ENCODE measurements at regions not wholly inside any gene's neighbourhood (a gene's known extent, or its start where the extent isn't known, plus 50 kb on each side); places are given as distances from the start of the nearest gene placed in this dataset.

DNA sequence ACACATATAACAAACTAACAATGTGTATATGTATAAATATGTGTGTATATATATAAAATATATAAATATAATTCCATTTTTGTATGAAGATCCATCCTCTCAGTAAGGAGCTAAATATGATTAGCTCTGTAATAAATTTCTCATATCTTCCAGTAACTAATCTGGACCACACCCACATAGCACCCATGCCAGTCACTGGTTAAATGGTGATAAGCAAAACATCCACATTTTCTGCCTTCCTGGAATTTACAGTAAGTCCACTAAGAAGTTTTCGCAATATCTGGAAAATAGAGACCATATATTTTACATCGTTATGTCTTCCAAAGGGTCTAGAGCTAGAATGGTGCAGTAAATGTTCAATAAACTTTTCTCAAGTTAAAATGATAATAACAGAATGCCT, 151.5 kb upstream of the STMND1 start:
- Mint-ChIP-seq H3K4me1 (ENCODE audit: unreplicated experiment) (peaks cover 41% of the 10 kb centered on the region), H3K36me3 (ENCODE audit: unreplicated experiment) (peaks cover 6% of the 10 kb centered on the region), H3K9me3 (ENCODE audit: unreplicated experiment) (peaks cover 10% of the 10 kb centered on the region), H3K27ac (ENCODE audit: unreplicated experiment) (no peak overlapping the region), H3K27me3 (ENCODE audit: unreplicated experiment) (peaks cover 2% of the 10 kb centered on the region), H3K4me3 (ENCODE audit: unreplicated experiment) (no peak overlapping the region)
- DNase-seq (ENCODE audit: extremely low spot score, unreplicated experiment), result no peak
- TF ChIP-seq, protein P1, sequence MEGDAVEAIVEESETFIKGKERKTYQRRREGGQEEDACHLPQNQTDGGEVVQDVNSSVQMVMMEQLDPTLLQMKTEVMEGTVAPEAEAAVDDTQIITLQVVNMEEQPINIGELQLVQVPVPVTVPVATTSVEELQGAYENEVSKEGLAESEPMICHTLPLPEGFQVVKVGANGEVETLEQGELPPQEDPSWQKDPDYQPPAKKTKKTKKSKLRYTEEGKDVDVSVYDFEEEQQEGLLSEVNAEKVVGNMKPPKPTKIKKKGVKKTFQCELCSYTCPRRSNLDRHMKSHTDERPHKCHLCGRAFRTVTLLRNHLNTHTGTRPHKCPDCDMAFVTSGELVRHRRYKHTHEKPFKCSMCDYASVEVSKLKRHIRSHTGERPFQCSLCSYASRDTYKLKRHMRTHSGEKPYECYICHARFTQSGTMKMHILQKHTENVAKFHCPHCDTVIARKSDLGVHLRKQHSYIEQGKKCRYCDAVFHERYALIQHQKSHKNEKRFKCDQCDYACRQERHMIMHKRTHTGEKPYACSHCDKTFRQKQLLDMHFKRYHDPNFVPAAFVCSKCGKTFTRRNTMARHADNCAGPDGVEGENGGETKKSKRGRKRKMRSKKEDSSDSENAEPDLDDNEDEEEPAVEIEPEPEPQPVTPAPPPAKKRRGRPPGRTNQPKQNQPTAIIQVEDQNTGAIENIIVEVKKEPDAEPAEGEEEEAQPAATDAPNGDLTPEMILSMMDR (IDR thresholded peaks at IDR 0.05), result no peak

DNA sequence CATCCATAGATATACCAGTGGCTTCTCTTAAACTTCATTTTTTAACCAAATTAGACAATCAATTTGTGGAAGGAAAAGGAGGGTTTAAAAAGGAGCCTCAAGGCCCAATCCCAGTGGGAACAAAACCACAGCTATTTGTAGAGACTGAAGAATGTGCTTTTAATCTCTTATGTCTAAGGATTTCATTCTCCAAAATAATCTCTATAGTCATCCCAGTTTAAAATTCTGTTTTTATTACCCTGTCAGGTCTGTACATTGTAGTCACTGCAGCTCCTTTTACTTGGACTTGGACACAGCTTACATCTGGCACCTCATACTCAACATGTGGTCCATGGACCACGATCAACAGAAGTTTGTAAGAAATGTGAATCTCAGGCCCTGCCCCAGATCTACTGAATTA, 152.1 kb upstream of the STMND1 start:
- no peak overlapping the region for H3K4me3 Mint-ChIP-seq (ENCODE audit: unreplicated experiment)
- H3K9me3 Mint-ChIP-seq (ENCODE audit: unreplicated experiment), result peaks cover 10% of the 10 kb centered on the region
- DNase-seq (ENCODE audit: extremely low spot score, unreplicated experiment), result no peak
- peaks cover 6% of the 10 kb centered on the region for H3K36me3 Mint-ChIP-seq (ENCODE audit: unreplicated experiment)
- H3K4me1 Mint-ChIP-seq (ENCODE audit: unreplicated experiment), result peaks cover 41% of the 10 kb centered on the region
- H3K27ac Mint-ChIP-seq (ENCODE audit: unreplicated experiment), result peak overlapping the region; percentile 40
- H3K27me3 Mint-ChIP-seq (ENCODE audit: unreplicated experiment), result peaks cover 2% of the 10 kb centered on the region
- TF ChIP-seq, protein P1 (IDR thresholded peaks at IDR 0.05), result no peak

DNA sequence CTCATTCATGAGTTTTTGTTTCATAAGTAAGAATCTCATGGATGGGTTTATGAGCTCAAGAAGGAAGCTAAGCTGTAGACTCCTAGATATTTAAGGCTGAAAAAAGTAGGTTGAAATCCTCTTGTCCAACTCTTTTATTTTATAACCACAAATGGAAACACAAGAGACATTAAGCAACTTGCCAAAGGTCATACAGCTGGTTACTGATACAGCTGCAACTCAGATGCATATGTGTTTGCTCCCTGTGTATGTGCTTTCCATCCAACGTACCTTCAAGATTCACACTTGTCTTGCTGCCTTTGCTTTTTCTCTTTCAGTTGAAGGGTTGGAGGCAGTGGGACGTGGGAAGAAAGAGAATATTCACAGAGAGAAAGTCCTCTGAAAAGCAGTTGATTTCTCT, 153.5 kb upstream of the STMND1 start:
- peak overlapping the region; percentile 87 for H3K27ac Mint-ChIP-seq (ENCODE audit: unreplicated experiment)
- peaks cover 6% of the 10 kb centered on the region for H3K36me3 Mint-ChIP-seq (ENCODE audit: unreplicated experiment)
- TF ChIP-seq, protein P1 (IDR thresholded peaks at IDR 0.05), result no peak
- peaks cover 2% of the 10 kb centered on the region for H3K27me3 Mint-ChIP-seq (ENCODE audit: unreplicated experiment)
- peaks cover 10% of the 10 kb centered on the region for H3K9me3 Mint-ChIP-seq (ENCODE audit: unreplicated experiment)
- no peak overlapping the region for H3K4me3 Mint-ChIP-seq (ENCODE audit: unreplicated experiment)
- H3K4me1 Mint-ChIP-seq (ENCODE audit: unreplicated experiment), result peaks cover 41% of the 10 kb centered on the region
- DNase-seq (ENCODE audit: extremely low spot score, unreplicated experiment), result no peak

DNA sequence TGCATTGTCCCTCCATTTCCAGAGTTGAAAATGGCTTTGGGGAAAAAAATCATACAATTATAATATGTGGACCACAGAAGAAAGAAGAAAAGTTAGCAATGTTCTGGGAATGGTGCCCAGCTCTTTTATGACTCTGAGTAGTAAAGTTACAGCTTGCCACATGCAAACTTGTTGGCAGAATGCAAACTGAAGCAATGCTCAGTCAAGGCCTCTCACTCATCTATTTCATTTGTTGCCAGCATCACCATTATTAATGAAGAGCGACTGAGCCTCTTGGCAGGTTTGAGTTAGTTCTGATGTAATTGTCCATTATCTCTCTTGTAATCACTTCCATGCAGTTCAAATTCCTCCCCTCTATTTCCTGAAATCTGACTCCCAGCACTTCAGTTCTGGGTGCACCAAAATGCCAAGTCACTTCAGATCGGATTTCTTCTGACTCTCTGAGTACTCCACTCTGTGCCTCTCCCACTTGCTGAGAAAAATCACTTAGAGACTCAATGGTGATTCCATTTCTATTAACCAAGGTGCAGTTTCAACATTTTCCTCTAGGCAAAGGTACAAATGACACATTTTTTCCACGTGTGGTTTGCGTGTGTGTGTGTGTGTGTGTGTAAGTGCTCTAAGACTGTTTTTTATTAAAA, 154.4 kb upstream of the STMND1 start:
- Mint-ChIP-seq H3K27me3 (ENCODE audit: unreplicated experiment) (no peaks in the 10 kb centered on the region), H3K4me3 (ENCODE audit: unreplicated experiment) (no peak overlapping the region), H3K36me3 (ENCODE audit: unreplicated experiment) (no peaks in the 10 kb centered on the region), H3K4me1 (ENCODE audit: unreplicated experiment) (peaks cover 41% of the 10 kb centered on the region), H3K9me3 (ENCODE audit: unreplicated experiment) (peaks cover 4% of the 10 kb centered on the region), H3K27ac (ENCODE audit: unreplicated experiment) (peak overlapping the region; percentile 87)
- no peak for DNase-seq (ENCODE audit: extremely low spot score, unreplicated experiment)
- TF ChIP-seq, protein P1 (IDR thresholded peaks at IDR 0.05), result no peak

DNA sequence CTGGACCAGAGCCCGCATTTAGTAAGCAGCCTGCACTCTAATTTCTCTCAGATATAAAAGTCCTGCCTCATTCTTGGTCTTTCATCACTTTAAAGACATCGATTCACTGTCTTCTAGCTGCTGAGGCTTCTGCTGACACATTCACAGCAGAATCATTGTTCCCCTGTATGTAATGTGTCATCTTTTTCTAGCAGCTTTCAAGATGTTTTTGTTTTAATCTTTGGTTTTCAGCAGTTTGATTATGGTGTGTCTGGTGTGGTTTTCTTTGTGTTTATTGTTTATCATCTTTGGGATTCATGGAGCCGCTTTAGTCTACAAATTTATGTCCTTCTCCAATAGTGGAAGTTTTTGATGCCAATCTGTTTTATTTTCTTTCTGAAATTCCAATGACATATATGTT, 157.3 kb upstream of the STMND1 start:
- Mint-ChIP-seq H3K9me3 (ENCODE audit: unreplicated experiment) (peaks cover 4% of the 10 kb centered on the region), H3K4me3 (ENCODE audit: unreplicated experiment) (no peak overlapping the region), H3K27me3 (ENCODE audit: unreplicated experiment) (no peaks in the 10 kb centered on the region), H3K4me1 (ENCODE audit: unreplicated experiment) (peaks cover 35% of the 10 kb centered on the region), H3K27ac (ENCODE audit: unreplicated experiment) (no peak overlapping the region), H3K36me3 (ENCODE audit: unreplicated experiment) (no peaks in the 10 kb centered on the region)
- TF ChIP-seq, protein P1 (IDR thresholded peaks at IDR 0.05), result no peak
- no peak for DNase-seq (ENCODE audit: extremely low spot score, unreplicated experiment)
